HG03159 (cell line): ENCODE measurements at regions not wholly inside any gene's neighbourhood (a gene's known extent, or its start where the extent isn't known, plus 50 kb on each side); places are given as distances from the start of the nearest gene placed in this dataset.

Experiments used
- ATAC-seq: cut with Tn5 transposase; IDR thresholded peaks from one replicate; pipeline ENCODE4 v1.9.1; 2021; ENCODE audit warnings: mild to moderate bottlenecking, moderate library complexity; ENCODE audit not compliant: unreplicated experiment

- no peak for ATAC-seq
These were observed 328.1 kb upstream of the SNX7 start for GRCh38 chr1:98333406-98333805.

DNA sequence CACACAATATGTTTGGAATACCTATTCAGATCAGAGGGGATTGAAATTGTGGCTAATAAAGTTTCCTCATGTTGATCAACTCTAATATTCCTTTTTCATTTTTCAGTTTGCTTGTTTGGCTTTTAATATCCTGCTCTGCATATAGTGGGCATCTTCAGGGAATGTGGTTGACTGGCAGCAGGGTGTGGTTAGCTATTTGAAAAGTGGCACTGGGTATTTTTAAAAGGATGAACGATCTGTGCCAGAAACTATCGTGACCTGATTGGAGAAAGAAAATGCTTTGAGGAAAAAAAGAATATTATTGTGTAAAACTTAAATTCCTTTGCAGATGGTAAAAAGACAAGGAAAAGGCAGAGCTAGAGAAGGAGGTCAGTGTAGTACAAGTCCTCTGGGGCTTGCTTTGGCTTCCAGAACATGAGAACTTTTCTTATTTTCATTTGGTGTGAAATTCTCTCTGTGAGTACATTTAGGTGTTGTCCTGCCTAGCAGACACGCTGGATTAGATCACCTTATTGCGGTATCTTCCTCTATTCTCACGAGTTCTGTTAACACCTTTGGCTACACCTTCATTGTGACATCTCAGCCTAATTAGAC is 329.7 kb upstream of the SNX7 start:
- no peak for ATAC-seq

DNA sequence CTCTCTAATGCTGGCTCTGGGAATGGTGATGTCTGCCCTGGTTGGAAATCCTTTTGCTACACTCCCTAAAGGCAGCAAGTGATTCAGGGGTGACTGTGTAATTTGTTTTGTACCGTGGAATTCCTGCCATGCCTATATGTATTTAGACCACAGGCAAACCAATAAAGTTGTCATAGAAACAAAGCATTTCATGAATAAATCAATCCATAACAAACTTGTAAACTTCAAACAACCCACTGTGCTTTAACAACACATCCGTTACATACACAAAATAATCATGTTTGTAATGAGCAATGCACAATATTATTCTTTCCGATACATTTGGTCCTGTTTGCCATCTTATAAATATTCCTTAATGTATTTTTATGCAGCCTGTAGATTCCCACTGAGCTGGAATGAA is 330.3 kb upstream of the SNX7 start:
- no peak for ATAC-seq

DNA sequence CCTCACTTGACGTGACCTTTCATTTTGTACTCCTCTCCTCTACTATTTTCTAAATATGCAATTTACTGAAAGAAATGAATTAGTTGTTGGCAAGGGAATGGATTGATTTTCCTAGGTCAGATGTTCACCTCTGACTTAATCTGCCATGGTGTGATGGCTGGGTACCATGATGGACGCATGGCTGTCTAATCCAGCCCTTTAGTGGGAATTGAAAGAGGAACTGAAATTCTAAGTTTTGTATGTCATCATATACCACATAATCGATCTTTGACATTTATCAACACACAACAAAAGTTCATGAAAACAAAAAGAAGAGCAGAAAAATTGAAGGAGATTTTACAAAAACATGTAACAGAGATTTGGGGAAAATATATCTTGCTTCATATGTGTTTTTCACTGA is 331.3 kb upstream of the SNX7 start:
- ATAC-seq, result no peak

DNA sequence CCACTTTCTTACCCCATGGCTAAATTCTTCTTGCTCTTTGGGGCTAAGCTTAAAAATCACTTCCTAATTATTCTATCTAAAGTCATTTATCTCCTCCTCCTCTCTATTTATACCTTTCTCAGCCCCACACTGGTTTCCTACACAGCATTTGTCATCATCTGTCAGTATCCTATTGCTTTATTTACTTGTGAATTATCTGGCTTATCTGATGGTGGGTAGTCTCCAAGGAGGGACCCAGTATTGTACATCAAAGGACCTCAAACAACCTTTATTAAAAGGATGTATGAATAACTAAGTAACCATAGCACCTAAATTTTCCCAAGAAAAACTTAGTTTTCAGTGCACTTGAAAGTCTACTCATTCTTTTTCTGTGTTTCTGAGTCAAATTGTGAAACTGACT is 332.7 kb upstream of the SNX7 start:
- ATAC-seq, result no peak

DNA sequence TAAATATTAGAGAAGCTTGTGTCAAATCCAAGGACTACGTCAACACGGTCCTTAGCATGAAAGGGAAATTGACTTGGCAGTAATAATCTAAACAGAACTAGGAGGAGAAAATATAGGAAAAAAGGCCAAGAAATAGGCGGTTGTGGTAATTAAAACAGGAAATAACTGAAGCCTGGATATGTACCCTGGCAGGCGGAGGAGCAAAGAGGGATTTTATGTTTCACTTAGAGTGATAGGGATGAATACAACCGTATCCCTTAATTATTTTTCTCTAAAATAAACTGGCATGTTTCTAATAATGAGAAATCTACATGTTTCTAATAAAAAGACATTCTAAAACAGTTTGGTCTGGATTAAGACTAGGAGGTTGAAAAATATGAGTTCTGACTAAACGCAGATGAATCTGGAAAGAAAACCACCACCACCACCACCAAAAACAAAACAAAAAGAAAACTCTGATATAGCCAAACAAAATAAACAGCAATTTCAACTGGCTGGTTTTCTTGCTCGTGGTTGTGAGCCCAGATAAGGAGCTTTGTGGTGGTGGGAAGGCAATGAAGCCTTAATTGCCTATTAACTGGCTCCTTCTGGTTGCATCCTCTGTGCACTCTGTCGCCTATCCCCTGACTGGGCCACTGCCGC is 334.2 kb upstream of the SNX7 start:
- ATAC-seq, result no peak

DNA sequence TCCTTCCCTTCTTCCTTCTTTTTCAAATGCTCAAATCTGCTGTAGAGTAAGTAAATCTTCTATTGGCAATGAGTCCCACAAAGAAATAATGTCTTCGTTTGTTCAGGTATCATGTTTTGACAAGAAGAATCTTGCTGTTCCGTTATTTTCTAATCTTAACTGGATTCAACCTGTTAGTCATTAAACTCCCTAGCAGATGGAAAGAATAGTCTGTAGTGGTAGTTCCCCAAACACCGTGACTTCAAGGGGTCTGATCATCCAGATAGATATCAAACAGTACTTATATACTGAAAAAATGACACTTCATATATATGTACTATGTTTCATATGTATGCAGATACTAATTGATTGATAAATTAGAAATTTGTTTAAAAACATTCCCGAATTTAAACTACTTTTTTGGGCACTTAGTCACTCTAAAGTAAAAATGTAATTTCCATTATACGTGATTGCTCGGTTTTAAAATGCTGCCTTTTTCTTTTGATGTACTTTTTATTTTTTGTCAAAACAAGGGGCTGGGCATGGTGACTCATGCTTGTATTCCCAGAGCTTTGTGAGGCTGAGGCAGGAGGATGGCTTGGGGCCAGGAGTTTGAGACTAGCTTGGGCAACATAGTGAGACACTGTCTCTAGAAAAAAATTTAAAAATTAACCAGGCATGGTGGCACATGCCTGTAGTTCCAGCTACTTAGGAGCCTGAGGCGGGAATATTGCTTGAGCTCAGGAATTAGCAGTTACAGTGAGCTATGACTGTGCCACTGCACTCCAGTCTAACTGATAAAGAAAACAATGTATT is 335.7 kb upstream of the SNX7 start:
- no peak for ATAC-seq

DNA sequence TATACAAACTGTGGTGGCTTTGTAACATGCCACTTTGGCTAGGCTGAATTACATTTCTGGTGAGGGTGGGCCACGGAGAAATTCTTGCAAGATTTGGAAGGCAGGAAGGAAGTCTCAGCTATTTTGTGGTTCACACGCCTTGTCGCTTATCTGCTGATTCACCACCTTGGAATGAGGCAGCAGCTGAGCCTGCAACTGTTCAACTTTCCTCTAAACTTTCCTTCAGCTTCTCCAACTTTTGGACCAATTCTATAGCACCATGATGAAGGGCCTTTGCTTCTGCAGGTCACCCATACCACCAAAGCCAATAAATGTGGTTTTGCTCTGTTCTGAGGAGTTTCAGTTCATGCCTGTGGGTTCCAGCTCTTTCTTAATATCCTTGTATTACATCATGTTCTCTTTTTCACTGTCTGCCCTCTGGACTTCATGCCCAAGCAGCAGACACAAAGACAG is 337.6 kb upstream of the SNX7 start:
- ATAC-seq, result no peak

- ATAC-seq, result no peak
These were observed 338.1 kb upstream of the SNX7 start for GRCh38 chr1:98323388-98323787.

- ATAC-seq, result no peak
These were observed 338.6 kb upstream of the SNX7 start for GRCh38 chr1:98322966-98323365.

DNA sequence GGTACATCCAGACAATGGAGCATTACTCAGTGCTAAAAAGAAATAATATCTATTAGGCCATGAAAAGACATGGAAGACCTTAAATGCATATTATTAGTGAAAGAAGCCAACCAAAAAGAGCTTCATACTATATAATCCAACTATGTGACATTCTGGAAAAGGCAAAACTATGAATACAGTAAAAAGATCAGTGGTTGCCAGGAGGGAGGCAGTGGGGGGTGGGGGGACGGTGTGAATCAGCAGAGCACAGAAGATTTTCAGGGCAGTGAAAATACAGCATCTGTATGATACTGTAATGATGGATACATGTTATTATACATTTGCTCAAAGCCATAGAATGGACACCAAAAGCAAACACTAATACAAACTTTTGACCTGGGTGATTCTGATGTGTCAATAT is 339.4 kb upstream of the SNX7 start:
- ATAC-seq, result no peak

DNA sequence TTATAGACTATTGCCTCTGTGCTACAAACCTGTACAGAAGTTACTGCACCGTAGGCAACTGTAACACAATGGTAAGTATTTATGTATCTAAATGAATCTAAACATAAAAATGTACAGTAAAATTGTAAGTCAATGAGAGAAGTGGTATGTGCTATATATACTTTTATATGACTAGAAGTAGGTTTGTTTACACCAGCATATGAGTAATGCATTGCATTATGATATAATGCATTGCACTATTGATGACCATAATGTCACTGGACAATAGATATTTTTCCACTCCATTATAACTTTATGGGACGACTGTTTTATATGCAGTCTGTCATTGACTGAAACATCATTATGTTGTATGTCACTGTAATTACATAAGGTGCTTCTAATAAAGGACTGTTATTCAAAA is 340.3 kb upstream of the SNX7 start:
- no peak for ATAC-seq

DNA sequence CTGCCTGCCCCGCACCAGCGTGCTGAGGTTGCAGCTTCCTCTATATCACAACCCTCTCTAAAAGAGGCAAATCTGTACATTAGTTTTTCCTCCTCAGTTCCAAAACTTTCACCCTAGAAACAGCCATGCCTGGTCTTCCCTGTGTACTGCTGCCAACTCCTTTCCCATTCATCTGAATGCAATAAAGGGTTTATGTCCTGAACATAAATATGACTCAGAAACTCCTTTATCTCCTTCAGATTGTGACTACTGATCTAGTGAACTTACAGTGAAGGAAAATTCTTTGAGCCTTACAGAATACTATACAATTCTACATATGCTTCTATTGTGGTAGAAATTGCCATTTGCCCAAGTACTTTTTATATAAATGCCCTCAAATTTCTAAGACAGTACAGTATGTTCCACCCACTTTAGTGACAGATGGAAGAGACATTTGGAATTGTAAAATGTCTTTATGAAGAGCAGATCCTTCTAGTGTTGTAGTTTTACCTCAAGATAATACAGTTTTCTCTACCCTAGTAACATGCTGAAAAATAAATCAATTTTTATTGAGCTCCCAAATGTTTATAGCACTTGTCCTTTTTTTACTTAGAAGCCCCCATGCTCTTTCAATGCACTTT is 345.1 kb upstream of the SNX7 start:
- no peak for ATAC-seq

DNA sequence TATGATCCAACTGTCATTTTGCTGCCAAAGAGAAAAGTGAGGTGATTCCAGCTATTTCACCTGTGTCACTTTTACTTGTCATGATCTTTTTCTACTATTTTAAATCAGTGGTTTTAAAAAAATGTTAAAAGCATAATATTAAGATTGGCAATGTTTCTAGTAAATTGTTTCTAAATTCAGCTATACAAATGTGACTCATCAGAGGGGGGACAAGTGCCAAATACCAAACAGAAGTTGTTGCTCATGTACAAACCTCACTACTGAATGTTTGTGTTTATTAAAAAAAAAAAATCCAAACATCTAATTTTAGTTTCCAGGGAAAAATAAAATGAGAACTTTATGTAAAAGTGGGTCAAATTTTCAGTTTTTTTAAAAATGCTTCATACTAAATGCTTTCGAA is 346.2 kb upstream of the SNX7 start:
- no peak for ATAC-seq

DNA sequence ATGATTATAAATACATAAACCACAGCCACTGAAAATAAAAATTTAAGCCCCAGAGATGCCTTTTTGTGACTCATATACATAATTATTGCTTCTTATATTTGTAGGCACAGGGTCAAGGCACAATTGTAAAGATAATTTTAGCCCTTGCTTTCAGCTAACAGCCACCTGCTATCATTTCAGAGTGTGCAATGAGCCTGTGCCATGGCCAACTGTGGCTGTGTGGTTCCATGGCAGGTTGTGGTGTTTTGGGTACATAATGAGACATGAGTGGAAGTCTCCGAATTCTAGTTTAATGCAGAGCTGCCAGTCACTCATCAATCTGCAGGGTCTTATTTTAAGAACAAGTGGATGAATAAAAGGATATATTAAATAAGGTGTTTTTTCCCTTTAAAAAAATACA is 346.9 kb upstream of the SNX7 start:
- no peak for ATAC-seq

- ATAC-seq, result no peak
These were observed 354.9 kb upstream of the SNX7 start for GRCh38 chr1:98306517-98307089.

GRCh38 chr1:98305362-98305761 is 356.2 kb upstream of the SNX7 start:
- no peak for ATAC-seq

- ATAC-seq, result no peak
These were observed 356.6 kb upstream of the SNX7 start for GRCh38 chr1:98304888-98305287.

DNA sequence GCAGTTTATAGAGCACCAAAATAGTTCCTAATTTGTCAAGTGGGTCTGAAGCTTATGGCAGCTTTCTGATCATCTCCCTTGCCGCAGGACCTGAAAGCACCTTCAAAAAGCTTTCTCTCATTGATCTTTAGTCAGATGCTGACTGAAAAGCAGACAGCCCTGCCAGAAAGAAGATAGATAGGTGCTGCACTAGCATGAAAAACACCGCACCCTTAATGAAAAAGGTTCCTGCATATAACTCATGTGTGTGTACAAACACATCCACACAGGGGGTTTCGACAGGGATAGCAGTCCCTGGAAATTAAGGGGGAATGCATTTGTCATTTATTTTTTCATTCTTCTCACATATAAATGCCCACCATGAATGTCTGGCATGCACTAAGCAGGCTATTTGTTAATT is 361.7 kb upstream of the SNX7 start:
- no peak for ATAC-seq

DNA sequence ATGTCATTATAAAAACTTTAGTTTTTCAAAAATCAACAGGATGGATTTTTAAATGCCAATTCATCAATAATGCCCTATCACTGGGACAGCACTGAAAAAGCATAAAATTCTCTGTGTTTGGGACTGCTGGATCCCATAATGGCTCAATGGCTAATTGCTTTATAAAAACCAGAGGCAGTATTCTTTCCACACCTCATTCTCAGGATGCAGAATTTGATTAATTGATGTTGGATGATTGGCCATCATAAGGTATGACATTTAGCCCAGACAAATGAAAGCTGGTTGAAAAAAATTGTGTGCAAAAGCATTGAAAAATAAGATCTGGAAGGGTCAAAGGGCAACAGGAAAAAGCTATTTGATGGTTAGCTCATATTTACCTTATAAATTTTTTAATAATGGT is 362.2 kb upstream of the SNX7 start:
- ATAC-seq, result no peak

DNA sequence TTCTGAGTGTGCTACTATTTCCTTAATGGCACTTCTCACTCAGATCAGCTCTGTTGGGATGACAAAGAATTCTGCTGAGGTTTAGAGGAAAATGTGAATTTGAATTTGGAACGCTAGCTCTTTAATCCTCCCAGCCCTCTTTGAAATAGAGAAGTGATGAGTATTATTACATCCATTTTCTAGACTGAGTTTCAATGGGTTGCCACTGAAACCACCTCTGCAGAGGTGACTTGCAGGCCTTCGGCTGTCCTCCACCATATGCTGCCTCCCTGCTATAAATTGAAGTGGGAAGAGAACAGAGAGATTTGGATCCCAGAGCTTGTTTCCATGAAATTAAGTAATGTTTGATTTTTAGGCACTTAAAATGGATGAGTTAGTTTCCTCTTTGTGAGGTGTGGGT is 363.2 kb upstream of the SNX7 start:
- ATAC-seq, result no peak

GRCh38 chr1:98296681-98297080 is 364.8 kb upstream of the SNX7 start:
- no peak for ATAC-seq
